Memory B cell (primary cell): ENCODE measurements at regions not wholly inside any gene's neighbourhood (a gene's known extent, or its start where the extent isn't known, plus 50 kb on each side); places are given as distances from the start of the nearest gene placed in this dataset.

ENCODE experiments used
- ATAC-seq: fragments of 150-1000 bp; cut with Tn5 transposase; 2 replicates; pipeline ENCODE4 v1.10.0; 2021; ENCODE audit warnings: low read depth, mild to moderate bottlenecking, moderate library complexity
- DNase-seq, 2 donors: peaks; one replicate each; pipeline ENCODE4 v3.0.0; 2022; ENCODE audit warnings: low spot score in 2 of 2
- H3K27ac Mint-ChIP-seq: one replicate; pipeline ENCODE4 v1.8.0; 2022; ENCODE audit warnings: mild to moderate bottlenecking, moderate library complexity, mixed read lengths
- H3K27me3 Mint-ChIP-seq: one replicate; pipeline ENCODE4 v1.8.0; 2022; ENCODE audit warnings: mixed read lengths
- H3K36me3 Mint-ChIP-seq: one replicate; pipeline ENCODE4 v1.8.0; 2022; ENCODE audit warnings: mild to moderate bottlenecking, mixed read lengths
- H3K4me1 Mint-ChIP-seq: one replicate; pipeline ENCODE4 v1.8.0; 2022; ENCODE audit warnings: mixed read lengths
- H3K4me3 Mint-ChIP-seq: one replicate; pipeline ENCODE4 v1.8.0; 2022; ENCODE audit warnings: mild to moderate bottlenecking, moderate library complexity, mixed read lengths
- H3K9me3 Mint-ChIP-seq: one replicate; pipeline ENCODE4 v1.8.0; 2022; ENCODE audit warnings: mixed read lengths

DNA sequence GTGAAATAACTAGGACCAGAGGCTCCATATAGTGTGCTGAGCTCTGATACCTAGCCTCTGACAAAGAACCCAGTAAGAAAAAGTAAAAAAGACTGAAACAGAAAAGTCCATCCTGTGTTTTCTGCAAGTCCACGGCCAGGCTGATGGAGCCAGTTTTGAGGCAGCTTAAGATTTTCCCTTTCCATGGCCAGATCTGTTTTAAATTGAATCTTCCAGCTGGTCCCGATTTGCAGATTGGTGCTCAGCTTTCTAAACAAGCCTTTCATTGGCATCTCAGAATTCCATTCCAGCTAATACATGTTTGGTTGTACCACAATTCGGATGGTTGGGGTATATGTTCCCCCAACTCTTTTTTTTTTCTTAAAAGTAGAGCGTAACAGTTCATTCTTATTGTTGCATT is 152.0 kb downstream of the DACT1 start:
- H3K4me1 Mint-ChIP-seq = no peaks in the 10 kb centered on the region
- H3K27ac Mint-ChIP-seq = no peak overlapping the region
- H3K36me3 Mint-ChIP-seq = no peaks in the 10 kb centered on the region
- no peak for ATAC-seq
- DNase-seq = no peak
- no peak overlapping the region for H3K4me3 Mint-ChIP-seq
- peaks cover 2% of the 10 kb centered on the region for H3K9me3 Mint-ChIP-seq
- peaks cover 7% of the 10 kb centered on the region for H3K27me3 Mint-ChIP-seq

DNA sequence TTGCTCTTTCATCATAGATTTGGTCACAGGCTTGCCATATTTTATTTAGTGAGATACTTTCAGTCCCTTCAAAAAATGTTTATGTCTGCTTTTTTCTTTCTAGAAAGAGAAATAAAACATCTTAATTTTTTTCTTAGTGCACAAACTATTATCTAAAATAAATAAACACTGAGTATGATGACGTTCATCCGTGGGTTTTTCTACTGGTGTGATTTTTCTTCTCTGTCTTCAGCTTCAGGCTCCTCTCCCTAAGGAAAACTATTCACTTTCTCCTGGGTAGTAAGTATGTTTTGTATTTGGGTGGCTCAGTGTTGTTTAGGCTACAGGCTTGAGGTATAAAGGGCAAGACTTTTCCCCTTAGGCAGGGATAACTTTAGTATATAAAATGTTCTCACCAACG is 154.7 kb downstream of the DACT1 start:
- no peaks in the 10 kb centered on the region for H3K9me3 Mint-ChIP-seq
- H3K27ac Mint-ChIP-seq = no peak overlapping the region

DNA sequence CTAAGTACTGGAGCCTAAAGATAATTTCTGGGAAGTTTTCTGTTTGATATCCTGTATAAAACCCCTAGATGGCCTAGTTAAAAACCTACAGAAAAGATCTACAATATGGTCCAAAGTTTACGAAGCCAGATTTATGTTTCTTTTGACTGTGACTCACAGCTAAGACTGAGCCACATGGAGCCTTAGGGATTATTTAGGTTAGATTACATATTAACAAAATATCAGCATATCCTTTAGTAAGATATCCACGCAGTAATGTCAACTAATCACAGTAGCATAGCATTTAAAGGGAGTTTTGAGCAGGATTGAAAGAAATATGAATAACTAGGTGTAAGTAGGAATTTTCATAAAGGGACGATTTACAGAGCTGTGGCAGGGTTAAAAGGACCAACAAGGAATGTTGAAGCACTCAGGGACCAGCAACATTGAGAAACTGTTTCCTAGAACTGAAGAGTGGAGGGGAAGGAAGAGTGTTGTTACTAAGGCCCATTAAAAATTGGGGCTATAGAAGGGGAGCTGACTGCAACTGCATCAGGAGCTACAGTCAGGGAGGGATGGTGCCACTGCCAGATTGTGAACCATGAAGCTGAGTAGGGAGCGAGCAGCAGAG is 155.5 kb downstream of the DACT1 start:
- no peaks in the 10 kb centered on the region for H3K36me3 Mint-ChIP-seq
- H3K27me3 Mint-ChIP-seq = peaks cover 7% of the 10 kb centered on the region
- ATAC-seq (no peak), DNase-seq (no peak)
- no peaks in the 10 kb centered on the region for H3K9me3 Mint-ChIP-seq
- H3K4me3 Mint-ChIP-seq = no peak overlapping the region
- H3K4me1 Mint-ChIP-seq = peaks cover 2% of the 10 kb centered on the region
- no peak overlapping the region for H3K27ac Mint-ChIP-seq

More for the DNA sequence above, 154.7 kb downstream of the DACT1 start:
- Mint-ChIP-seq H3K36me3 (no peaks in the 10 kb centered on the region), H3K4me3 (no peak overlapping the region), H3K27me3 (peaks cover 5% of the 10 kb centered on the region), H3K4me1 (no peaks in the 10 kb centered on the region)
- ATAC-seq = no peak
- DNase-seq = no peak

DNA sequence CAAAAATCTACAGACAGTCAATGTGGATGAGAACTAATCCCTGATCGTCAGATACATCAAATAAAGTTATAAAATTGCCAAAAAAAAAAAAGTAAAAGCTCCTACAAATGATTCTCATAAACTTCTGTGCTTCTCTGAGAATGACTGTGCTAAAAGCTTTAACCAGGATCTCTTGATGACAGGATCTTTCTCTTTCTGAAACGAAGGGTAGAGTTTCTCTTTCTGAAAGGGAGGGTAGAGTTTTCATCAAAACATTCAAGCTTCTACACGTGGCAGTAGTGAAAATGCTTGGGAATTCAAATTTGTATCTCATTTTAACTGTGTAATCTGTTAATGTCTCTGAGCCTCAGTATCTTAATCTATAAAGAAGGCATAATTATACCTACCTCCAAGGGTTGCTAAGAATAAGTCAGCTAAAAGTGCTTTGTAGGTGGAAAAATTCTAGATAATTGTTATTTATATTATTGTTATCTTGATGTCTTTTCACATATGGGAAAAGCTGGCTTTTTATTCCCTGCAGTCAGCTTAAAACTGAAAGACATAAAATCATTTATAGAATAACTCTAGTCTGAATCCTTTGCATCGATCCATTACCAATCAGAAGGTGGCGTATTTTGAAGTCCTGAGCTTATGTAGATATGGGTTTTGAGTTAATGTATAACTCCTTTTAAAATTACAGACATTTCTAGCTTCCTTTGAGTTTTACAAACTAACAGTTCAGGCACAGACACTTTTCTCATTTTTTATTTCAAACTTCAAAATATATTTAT is 157.4 kb downstream of the DACT1 start:
- peaks cover 2% of the 10 kb centered on the region for H3K4me1 Mint-ChIP-seq
- ATAC-seq (no peak), DNase-seq (no peak)
- peaks cover 7% of the 10 kb centered on the region for H3K27me3 Mint-ChIP-seq
- H3K9me3 Mint-ChIP-seq = no peaks in the 10 kb centered on the region
- no peak overlapping the region for H3K27ac Mint-ChIP-seq
- H3K4me3 Mint-ChIP-seq = no peak overlapping the region
- H3K36me3 Mint-ChIP-seq = no peaks in the 10 kb centered on the region

DNA sequence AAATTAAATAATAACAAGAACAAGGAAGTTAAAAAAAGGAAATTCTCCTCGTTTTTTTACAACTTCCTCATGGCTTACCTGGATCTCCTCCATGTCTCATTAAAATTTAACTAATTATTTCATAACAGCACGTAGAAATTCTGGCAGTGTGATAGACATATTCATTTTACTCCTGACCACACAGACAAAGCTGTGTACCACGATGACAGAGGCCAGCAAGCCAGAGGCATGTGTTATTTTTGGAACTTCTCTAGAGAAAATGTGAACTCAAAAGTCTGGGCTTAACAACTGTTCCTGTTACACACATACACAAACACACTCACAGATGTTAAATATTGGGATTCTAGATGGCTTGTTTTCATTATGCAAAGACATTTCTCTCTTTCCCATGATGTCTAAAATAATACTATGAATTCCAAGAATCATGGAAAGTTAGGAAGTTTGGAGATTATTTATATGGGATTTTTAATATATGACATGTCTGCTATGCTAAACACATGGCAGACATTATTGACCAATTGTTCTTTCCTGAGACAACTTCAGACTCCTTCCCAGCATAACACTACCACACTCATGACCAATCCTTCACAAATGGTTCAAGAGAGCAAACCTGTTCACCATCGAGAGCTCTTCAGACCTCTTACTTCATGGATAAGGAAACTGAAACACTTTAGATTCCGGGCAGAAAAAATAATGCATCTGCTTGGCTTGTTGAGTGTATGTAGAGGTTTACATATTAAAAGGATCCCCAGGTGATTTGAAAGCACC is 158.7 kb downstream of the DACT1 start:
- H3K36me3 Mint-ChIP-seq = no peaks in the 10 kb centered on the region
- peaks cover 7% of the 10 kb centered on the region for H3K27me3 Mint-ChIP-seq
- H3K4me3 Mint-ChIP-seq = no peak overlapping the region
- H3K9me3 Mint-ChIP-seq = no peaks in the 10 kb centered on the region
- ATAC-seq (no peak), DNase-seq (no peak)
- H3K27ac Mint-ChIP-seq = no peak overlapping the region
- peaks cover 2% of the 10 kb centered on the region for H3K4me1 Mint-ChIP-seq

DNA sequence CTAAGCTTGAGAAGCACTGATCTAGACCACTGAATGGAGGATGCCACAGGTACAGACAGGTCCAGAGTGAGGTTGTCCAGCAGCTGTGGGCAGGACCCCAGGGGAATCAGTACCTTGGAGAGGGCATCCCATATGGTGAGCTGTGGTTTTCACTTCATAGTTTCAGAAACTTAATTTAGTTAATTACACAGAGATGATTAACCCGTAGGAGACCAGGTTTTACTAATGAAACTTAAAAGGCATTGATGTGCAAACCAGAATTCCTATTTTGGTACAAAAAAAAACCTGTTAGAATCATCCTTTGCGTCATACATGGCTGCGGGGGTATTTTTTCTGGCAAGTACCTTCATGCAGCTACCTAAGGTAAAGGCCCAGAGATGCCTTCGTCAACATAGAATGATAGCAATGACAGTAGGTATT is 159.3 kb downstream of the DACT1 start:
- DNase-seq = no peak
- Mint-ChIP-seq H3K4me1 (peaks cover 2% of the 10 kb centered on the region), H3K36me3 (no peaks in the 10 kb centered on the region), H3K27me3 (peaks cover 7% of the 10 kb centered on the region), H3K4me3 (no peak overlapping the region), H3K27ac (no peak overlapping the region), H3K9me3 (no peaks in the 10 kb centered on the region)
- no peak for ATAC-seq

DNA sequence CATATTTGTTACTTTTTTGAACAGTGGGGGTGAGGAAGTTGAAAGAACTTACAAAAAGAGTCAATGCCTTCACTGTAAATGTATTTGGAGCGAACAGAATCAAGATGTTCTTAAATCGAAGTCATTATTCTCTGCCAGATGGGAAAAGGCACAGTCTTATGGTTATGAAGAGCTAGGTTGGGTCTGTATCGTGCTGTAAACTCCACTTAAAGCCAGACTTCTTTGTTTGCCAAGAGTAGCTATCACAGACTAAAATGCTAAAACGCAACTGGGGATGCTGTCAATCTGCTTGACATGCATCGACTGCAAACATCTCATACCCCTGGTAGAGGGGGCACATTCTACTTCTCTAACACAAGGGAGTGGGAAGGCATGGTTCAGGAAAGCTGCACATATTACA is 160.4 kb downstream of the DACT1 start:
- ATAC-seq (no peak), DNase-seq (no peak)
- no peak overlapping the region for H3K27ac Mint-ChIP-seq
- no peak overlapping the region for H3K4me3 Mint-ChIP-seq
- H3K27me3 Mint-ChIP-seq = peaks cover 8% of the 10 kb centered on the region
- H3K9me3 Mint-ChIP-seq = peaks cover 3% of the 10 kb centered on the region
- H3K36me3 Mint-ChIP-seq = no peaks in the 10 kb centered on the region
- H3K4me1 Mint-ChIP-seq = peaks cover 2% of the 10 kb centered on the region

DNA sequence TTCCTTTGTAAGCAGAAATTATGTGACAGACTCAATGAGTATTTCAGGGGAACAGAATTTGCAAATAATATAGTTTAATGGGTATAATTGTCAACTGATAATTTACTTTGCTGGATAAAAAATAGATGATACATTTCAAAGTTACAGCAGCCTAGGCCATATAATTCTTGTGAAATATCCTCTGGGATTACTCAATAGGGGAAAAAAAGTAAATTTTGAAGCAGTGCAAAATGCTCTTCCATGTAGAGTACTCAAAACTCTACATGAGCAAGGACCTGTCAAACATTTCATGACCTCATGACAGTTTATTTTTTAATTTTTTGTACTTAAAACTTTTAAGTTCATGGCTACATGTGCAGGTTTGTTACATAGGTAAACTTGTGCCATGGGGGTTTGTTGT is 163.3 kb downstream of the DACT1 start:
- Mint-ChIP-seq H3K36me3 (no peaks in the 10 kb centered on the region), H3K4me3 (no peak overlapping the region), H3K27ac (no peak overlapping the region), H3K27me3 (peaks cover 7% of the 10 kb centered on the region), H3K4me1 (peaks cover 2% of the 10 kb centered on the region), H3K9me3 (peaks cover 3% of the 10 kb centered on the region)
- DNase-seq = no peak
- no peak for ATAC-seq

DNA sequence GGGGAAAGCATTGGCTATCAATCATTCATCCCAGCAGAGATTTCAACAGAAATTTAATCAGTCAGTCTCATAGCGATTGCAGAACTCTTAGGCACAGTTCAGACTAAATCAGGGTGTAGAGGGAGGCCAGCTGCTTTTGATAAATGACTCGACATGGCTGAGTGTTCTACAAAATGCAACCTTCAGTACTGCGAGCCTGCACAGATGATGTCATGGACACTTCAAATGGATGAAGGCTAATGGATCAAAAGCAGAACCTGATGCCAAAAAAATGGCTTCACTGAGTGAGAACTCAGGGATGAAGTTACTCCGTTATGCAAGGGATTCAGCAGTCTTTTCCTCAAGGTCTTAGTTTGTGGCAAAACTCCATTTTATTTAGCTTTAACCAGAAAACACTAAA is 167.3 kb downstream of the DACT1 start:
- Mint-ChIP-seq H3K36me3 (no peaks in the 10 kb centered on the region), H3K4me3 (no peak overlapping the region), H3K27ac (no peak overlapping the region), H3K9me3 (peaks cover 5% of the 10 kb centered on the region), H3K27me3 (peaks cover 9% of the 10 kb centered on the region), H3K4me1 (no peaks in the 10 kb centered on the region)
- DNase-seq (no peak), ATAC-seq (no peak)

DNA sequence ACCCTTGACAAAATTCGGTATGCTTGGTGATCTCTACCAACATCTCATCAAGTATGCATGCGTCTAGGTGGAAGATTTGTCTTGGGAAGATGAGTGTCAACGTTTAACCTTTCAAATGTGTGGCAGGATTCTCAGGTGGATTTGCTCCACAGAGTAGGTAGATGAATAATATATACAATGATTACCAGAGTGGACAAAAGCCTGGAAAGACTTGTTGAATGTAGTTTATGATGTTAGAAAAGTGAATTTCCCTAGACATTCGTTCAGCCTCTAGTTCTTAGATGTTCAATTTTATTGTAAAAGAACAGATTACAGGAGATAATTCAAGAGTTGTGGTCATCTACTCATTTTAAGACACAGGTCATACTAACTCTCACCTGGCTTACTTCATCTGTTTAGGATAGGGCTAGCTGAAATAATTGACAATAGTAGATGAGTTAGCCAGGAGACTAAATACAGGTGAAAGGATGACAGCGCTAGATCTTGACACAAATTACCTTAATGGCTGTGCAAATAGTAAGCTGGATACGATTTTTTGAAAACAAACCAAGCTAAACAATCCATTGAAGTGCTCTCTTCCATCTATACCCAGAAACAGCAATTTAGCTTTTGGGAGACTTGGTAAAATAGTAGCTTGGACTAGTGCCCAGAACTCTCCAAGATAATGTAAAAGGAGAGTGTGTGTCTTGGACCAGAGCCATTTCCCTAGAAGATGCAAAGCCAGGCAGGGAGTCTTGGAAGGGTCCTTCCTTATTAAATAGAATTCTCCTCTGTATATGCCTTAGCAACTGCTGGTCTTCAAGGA is 168.0 kb downstream of the DACT1 start:
- Mint-ChIP-seq H3K27ac (no peak overlapping the region), H3K4me1 (no peaks in the 10 kb centered on the region), H3K4me3 (no peak overlapping the region), H3K27me3 (peaks cover 9% of the 10 kb centered on the region), H3K9me3 (peaks cover 5% of the 10 kb centered on the region), H3K36me3 (no peaks in the 10 kb centered on the region)
- ATAC-seq (no peak), DNase-seq (no peak)

DNA sequence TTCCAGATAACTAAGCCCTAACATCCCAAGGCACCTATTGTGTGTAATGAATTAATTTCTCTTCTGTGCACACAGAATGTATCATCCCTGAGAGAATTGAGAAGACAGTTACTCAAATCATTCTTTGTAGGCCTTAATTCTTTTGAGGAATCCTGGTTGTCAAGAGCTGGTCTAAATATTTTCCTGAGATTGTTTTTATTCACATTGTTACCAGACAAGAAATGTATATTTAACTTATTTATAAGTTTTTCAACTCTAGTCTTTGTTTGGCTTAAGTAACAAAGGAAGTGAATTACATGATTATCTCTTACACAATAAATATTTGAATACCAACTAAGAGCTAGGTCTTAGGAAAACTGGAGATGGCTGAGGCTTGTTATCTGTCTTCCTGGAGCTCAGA is 169.4 kb downstream of the DACT1 start:
- H3K27me3 Mint-ChIP-seq = peaks cover 7% of the 10 kb centered on the region
- H3K4me1 Mint-ChIP-seq = no peaks in the 10 kb centered on the region
- ATAC-seq (no peak), DNase-seq (no peak)
- H3K36me3 Mint-ChIP-seq = no peaks in the 10 kb centered on the region
- no peak overlapping the region for H3K4me3 Mint-ChIP-seq
- no peak overlapping the region for H3K27ac Mint-ChIP-seq
- H3K9me3 Mint-ChIP-seq = peaks cover 5% of the 10 kb centered on the region

DNA sequence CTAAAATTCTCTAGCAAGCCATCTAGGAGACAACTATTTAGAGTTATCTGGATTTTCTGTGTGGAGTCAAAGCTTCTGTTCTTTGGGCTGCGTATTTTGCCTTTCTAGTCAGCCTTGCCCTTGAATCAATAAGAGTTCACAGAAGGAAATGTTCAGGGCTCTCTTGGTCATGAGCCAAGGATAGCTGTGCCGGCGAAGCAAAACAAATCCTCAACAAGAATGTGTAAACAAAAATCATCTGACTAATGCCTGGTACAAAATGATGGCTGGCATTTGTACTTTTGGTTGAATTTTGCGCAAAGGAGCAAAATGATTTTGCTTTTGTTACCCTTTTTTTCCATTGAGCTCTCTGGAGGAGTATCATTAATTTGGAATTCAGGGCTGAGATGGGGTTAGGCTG is 171.1 kb downstream of the DACT1 start:
- no peaks in the 10 kb centered on the region for H3K4me1 Mint-ChIP-seq
- no peak overlapping the region for H3K4me3 Mint-ChIP-seq
- no peak overlapping the region for H3K27ac Mint-ChIP-seq
- H3K36me3 Mint-ChIP-seq = no peaks in the 10 kb centered on the region
- peaks cover 2% of the 10 kb centered on the region for H3K9me3 Mint-ChIP-seq
- peaks cover 4% of the 10 kb centered on the region for H3K27me3 Mint-ChIP-seq
- no peak for ATAC-seq
- DNase-seq = no peak

DNA sequence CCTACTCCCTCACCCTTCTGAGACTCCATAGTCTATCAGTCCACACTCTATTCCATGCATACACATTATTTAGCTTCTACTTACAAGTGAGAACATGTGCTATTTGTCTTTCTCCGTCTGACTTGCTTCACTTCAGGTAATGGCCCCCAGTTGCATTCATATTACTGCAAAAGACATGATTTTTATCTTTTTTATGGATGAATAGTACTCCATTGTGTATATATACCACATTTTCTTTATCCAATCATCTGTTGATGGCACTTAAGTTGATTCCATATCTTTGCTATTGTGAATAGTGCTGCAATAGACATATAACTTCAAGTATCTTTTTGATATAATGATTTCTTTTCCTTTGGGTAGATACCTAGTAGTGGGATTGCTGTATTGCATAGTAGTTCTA is 171.8 kb downstream of the DACT1 start:
- ATAC-seq (no peak), DNase-seq (no peak)
- Mint-ChIP-seq H3K9me3 (peaks cover 2% of the 10 kb centered on the region), H3K4me3 (no peak overlapping the region), H3K27me3 (peaks cover 4% of the 10 kb centered on the region), H3K4me1 (no peaks in the 10 kb centered on the region), H3K36me3 (no peaks in the 10 kb centered on the region), H3K27ac (no peak overlapping the region)
